Astrocyte of the spinal cord (primary cell): ENCODE measurements at regions not wholly inside any gene's neighbourhood (a gene's known extent, or its start where the extent isn't known, plus 50 kb on each side); places are given as distances from the start of the nearest gene placed in this dataset.
A peak's percentile ranks its signal among the peaks of the same experiment; 100 is the strongest.

Source experiments
- DNase-seq: peaks from one replicate; pipeline ENCODE4 v3.0.0; 2011; ENCODE audit warnings: low read depth, low spot score
- H3K4me3 ChIP-seq: 2 replicates; pipeline ENCODE4 v1.5.1; 2011; ENCODE audit warnings: low read depth, mild to moderate bottlenecking, low read length, moderate library complexity
- CTCF ChIP-seq: IDR thresholded peaks from 2 replicates; pipeline ENCODE4 v1.5.1; 2012; ENCODE audit warnings: low read depth, mild to moderate bottlenecking, low read length, inconsistent platforms
- in situ Hi-C: cut with HindIII; loops from 2 replicates; pipeline ENCODE4 v1.10.0; 2017; ENCODE audit warnings: low sequenced_read_pairs

DNA sequence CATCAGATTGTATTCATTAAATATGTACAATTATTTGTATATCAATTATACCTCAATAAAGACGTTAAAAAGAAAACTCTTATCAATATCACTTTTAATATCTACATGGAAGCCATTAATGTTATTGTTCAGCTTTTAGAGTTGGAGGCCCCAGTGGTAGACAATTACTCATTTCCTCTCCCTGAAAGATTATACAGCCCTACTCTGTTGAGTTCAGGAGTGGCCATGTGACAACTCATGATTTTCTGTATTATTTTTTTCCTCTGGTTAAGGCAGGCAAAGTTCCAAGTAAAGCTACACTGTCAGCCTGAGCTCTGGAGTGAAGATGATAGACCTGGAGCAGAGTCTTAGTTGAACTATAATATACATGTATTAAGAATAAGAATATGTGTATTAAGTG is 247.9 kb upstream of the B3GALT2 start:
- DNase-seq, result peak; percentile 68
- in situ Hi-C loops, result no loop called here
- no peak for TF ChIP-seq CTCF
- no peak overlapping the region for H3K4me3 ChIP-seq

GRCh38 chr1:193433599-193433998 is 247.2 kb upstream of the B3GALT2 start:
- no peak overlapping the region for H3K4me3 ChIP-seq
- in situ Hi-C loops, result no loop called here
- TF ChIP-seq CTCF, result no peak
- no peak for DNase-seq

DNA sequence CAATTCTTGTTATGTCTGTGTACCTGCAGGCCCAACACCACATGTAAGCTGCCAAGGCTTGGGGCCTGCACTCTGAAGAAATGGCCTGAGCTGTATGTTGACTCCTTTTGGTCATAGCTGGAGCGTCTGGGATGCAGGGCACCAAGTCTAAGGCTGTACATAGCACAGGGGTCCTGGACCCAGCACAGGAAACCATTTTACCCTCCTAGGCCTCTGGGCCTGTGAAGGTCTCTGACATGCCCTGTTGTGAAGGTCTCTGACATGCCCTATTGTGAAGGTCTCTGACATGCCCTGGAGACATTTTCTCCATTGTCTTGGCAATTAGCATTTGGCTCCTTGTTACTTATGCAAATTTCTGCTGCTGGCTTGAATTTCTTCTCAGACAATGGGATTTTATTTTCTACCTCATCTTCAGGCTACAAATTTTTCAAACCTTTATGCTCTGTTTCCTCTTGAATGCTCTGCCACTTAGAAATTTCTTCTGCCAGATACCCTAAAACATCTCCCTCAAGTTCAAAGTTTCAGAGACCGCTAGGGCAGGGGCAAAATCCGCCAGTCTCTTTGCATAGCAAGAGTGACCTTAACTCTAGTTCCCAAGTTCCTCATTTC is 246.7 kb upstream of the B3GALT2 start:
- DNase-seq, result no peak
- H3K4me3 ChIP-seq, result no peak overlapping the region
- TF ChIP-seq CTCF, result no peak
- in situ Hi-C loops, result no loop called here

GRCh38 chr1:193431265-193431977 is 245.0 kb upstream of the B3GALT2 start:
- no peak for DNase-seq
- H3K4me3 ChIP-seq, result no peak overlapping the region
- in situ Hi-C loops, result no loop called here
- no peak for TF ChIP-seq CTCF

GRCh38 chr1:193427524-193427923 is 241.1 kb upstream of the B3GALT2 start:
- H3K4me3 ChIP-seq, result no peak overlapping the region
- DNase-seq, result no peak
- no peak for TF ChIP-seq CTCF
- in situ Hi-C loops, result no loop called here

DNA sequence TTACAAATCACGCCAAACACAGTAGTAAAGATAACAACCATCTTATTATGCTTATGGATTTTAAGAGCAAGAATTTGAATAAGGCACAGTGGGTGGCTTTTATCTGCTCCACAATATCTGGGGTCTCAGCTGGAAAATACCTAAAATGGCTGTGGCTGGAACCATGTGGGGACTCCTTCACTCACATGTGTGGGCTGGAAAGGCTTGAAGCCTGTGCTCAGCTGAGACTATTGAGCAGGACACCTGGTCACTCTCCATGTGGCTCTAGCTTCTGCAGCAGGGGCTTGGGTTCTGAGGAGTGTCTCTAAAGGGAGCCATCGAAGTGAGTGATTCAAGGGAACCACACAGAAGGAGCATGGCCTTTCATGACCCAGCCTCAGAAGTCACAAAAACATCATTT is 239.6 kb upstream of the B3GALT2 start:
- H3K4me3 ChIP-seq, result no peak overlapping the region
- in situ Hi-C loops, result no loop called here
- no peak for DNase-seq
- TF ChIP-seq CTCF, result no peak
